Upper lobe of left lung (tissue), 4 donors: ENCODE measurements at regions not wholly inside any gene's neighbourhood (a gene's known extent, or its start where the extent isn't known, plus 50 kb on each side); places are given as distances from the start of the nearest gene placed in this dataset.
"Not testable (repeated sequence)": the region's sequence is repeated elsewhere in the genome, so short reads cannot be mapped to it uniquely, and the experiment has no call there.

Experiments used
- CTCF ChIP-seq, 6 experiments: fragments of 450-650 bp in 4 of 6; fragments of 200-600 bp in 2 of 6; sonication (generic) in 2 of 6; IDR thresholded peaks; one replicate each; pipeline ENCODE4 v1.5.1; 2016 to 2019; ENCODE audit warnings: antibody characterized with exemption in 6 of 6
- EP300 ChIP-seq, 4 donors: sonication (generic); formaldehyde crosslinking; IDR thresholded peaks; one replicate each; pipeline ENCODE4 v1.5.1; 2017; ENCODE audit warnings: antibody characterized with exemption in 4 of 4, control low read depth in 2 of 4
- POLR2A ChIP-seq, 4 donors: fragments of 450-650 bp; IDR thresholded peaks; one replicate each; pipeline ENCODE4 v1.5.1; 2016 to 2017; ENCODE audit warnings: antibody characterized with exemption in 4 of 4, mild to moderate bottlenecking in 2 of 4
- POLR2AphosphoS5 ChIP-seq, 2 donors: sonication (generic); formaldehyde crosslinking; IDR thresholded peaks; one replicate each; pipeline ENCODE4 v1.5.1; 2017; ENCODE audit warnings: antibody characterized with exemption in 2 of 2

GRCh38 chrY:3123482-3123881 lies 188.3 kb downstream of the ZFY start:
- not testable (repeated sequence) for TF ChIP-seq CTCF, POLR2AphosphoS5, POLR2A, EP300 (IDR thresholded peaks at IDR 0.05)
